Vagina (tissue), 2 donors: ENCODE measurements at regions not wholly inside any gene's neighbourhood (a gene's known extent, or its start where the extent isn't known, plus 50 kb on each side); places are given as distances from the start of the nearest gene placed in this dataset.

ENCODE experiments used
- DNase-seq, 2 donors: peaks; one replicate each; pipeline ENCODE4 v3.0.0-alpha.2; 2017; ENCODE audit errors: extremely low spot score in 2 of 2
- H3K27ac ChIP-seq: fragments of 200-600 bp; sonication (generic); one replicate; pipeline ENCODE4 v1.5.1; 2019
- H3K27me3 ChIP-seq: fragments of 200-600 bp; sonication (generic); one replicate; pipeline ENCODE4 v1.5.1; 2019
- H3K36me3 ChIP-seq, 2 donors: fragments of 200-600 bp; sonication (generic); one replicate each; pipeline ENCODE4 v1.5.1; 2017 to 2019
- H3K4me1 ChIP-seq: fragments of 200-600 bp; sonication (generic); one replicate; pipeline ENCODE4 v1.5.1; 2019
- H3K4me3 ChIP-seq, 2 donors: fragments of 200-600 bp; sonication (generic); 1 replicate in 1 of 2; 2 replicates in 1 of 2; pipeline ENCODE4 v1.5.1; 2016 to 2019
- H3K9me3 ChIP-seq: fragments of 200-600 bp; sonication (generic); one replicate; pipeline ENCODE4 v1.5.1; 2019
- POLR2A ChIP-seq, 2 donors: fragments of 450-650 bp; IDR thresholded peaks; one replicate each; pipeline ENCODE4 v1.6.1; 2017; ENCODE audit warnings: antibody characterized with exemption in 2 of 2, mild to moderate bottlenecking in 2 of 2, moderate library complexity in 2 of 2
- POLR2AphosphoS5 ChIP-seq, 2 donors: sonication (generic); formaldehyde crosslinking; IDR thresholded peaks; one replicate each; pipeline ENCODE4 v1.9.0; 2017; ENCODE audit warnings: antibody characterized with exemption in 2 of 2, mild to moderate bottlenecking in 2 of 2, low read depth in 1 of 2; ENCODE audit not compliant: insufficient read depth in 1 of 2
- intact Hi-C: fragments of 100-400 bp; cut with DNase I; formaldehyde crosslinking; loops from one replicate; pipeline ENCODE4 v1.15.1; 2023
- TF ChIP-seq, protein P1 (sequence below), 3 experiments: fragments of 450-650 bp in 2 of 3; fragments of 200-600 bp in 1 of 3; sonication (generic) in 1 of 3; IDR thresholded peaks; one replicate each; pipeline ENCODE4 v1.5.1; 2017 to 2019; ENCODE audit warnings: antibody characterized with exemption in 3 of 3, mild to moderate bottlenecking in 2 of 3, moderate library complexity in 2 of 3

GRCh38 chr11:129324533-129325175 is 51.0 kb upstream of the BARX2 start:
- DNase-seq = no peak
- Histone ChIP-seq H3K9me3 (no peaks in the 10 kb centered on the region), H3K27me3 (no peaks in the 10 kb centered on the region), H3K27ac (peak overlapping the region; percentile 27), H3K4me1 (peaks cover 14% of the 10 kb centered on the region), H3K4me3 (no peak overlapping the region), H3K36me3 (no peaks in the 10 kb centered on the region)
- TF ChIP-seq, protein P1, sequence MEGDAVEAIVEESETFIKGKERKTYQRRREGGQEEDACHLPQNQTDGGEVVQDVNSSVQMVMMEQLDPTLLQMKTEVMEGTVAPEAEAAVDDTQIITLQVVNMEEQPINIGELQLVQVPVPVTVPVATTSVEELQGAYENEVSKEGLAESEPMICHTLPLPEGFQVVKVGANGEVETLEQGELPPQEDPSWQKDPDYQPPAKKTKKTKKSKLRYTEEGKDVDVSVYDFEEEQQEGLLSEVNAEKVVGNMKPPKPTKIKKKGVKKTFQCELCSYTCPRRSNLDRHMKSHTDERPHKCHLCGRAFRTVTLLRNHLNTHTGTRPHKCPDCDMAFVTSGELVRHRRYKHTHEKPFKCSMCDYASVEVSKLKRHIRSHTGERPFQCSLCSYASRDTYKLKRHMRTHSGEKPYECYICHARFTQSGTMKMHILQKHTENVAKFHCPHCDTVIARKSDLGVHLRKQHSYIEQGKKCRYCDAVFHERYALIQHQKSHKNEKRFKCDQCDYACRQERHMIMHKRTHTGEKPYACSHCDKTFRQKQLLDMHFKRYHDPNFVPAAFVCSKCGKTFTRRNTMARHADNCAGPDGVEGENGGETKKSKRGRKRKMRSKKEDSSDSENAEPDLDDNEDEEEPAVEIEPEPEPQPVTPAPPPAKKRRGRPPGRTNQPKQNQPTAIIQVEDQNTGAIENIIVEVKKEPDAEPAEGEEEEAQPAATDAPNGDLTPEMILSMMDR (IDR thresholded peaks at IDR 0.05) = no peak
- no peak for TF ChIP-seq POLR2A (IDR thresholded peaks at IDR 0.05)
- no peak for TF ChIP-seq POLR2AphosphoS5 (IDR thresholded peaks at IDR 0.05; ENCODE audit: insufficient read depth in 1 of 2, low read depth in 1 of 2)
- intact Hi-C loops = no loop called here

DNA sequence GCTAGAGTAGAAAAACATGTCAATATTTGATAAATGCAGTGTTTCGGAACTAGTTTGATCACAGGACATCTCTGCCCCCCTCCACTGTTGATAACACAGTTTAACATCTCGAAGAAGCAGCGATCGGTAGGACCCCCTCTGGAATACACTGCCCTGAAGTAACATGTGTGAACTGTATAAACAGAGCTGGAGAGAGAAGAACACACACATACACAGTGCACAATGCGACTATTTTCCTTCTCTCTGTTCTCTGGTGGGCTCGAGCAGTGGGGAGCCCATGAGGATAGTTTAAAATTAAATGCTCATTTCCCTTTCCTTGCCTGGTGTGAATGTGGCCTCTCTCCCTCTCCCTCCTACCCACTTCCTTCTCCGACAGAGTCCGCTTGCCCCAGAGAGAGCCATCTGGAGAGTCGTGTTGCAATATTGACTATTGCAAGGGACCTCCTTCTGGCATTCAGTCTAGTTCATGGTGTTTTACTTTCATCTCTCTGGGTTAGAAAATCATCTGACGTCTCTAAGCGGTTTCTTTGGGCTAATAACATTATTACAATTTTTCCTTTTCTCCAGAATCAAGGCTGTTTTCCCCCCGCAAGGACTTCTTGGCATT is 51.6 kb upstream of the BARX2 start:
- H3K4me1 ChIP-seq = peaks cover 14% of the 10 kb centered on the region
- no peaks in the 10 kb centered on the region for H3K9me3 ChIP-seq
- H3K36me3 ChIP-seq = no peaks in the 10 kb centered on the region
- H3K4me3 ChIP-seq = no peak overlapping the region
- H3K27me3 ChIP-seq = no peaks in the 10 kb centered on the region
- intact Hi-C loops = no loop called here
- no peak for TF ChIP-seq POLR2A (IDR thresholded peaks at IDR 0.05)
- TF ChIP-seq, protein P1 (IDR thresholded peaks at IDR 0.05) = no peak
- TF ChIP-seq POLR2AphosphoS5 (IDR thresholded peaks at IDR 0.05; ENCODE audit: insufficient read depth in 1 of 2, low read depth in 1 of 2) = no peak
- H3K27ac ChIP-seq = peak overlapping the region; percentile 27
- DNase-seq = no peak

DNA sequence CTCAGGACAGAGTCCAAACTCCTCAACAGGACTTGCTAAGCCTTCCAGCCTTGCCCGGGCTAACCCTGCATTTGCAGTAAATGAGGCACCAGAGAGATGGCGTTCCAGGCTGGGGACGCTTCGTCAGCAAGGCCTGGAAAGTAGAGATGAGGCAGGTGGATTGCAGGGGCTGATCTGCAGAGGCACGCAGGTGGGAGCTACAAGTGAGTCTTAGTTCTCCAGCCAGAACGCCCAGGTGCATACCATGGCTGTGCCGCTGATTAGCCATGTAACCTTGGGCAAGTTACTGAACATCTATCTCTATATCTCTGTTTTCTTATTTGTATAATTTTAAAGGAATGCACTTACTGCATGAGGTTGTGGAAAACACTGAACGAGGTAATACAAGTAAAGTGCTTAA is 52.7 kb upstream of the BARX2 start:
- TF ChIP-seq POLR2AphosphoS5 (IDR thresholded peaks at IDR 0.05; ENCODE audit: insufficient read depth in 1 of 2, low read depth in 1 of 2) = no peak
- TF ChIP-seq, protein P1 (IDR thresholded peaks at IDR 0.05) = no peak
- no peak for TF ChIP-seq POLR2A (IDR thresholded peaks at IDR 0.05)
- intact Hi-C loops = no loop called here
- no peaks in the 10 kb centered on the region for H3K9me3 ChIP-seq
- no peaks in the 10 kb centered on the region for H3K36me3 ChIP-seq
- no peak overlapping the region for H3K4me3 ChIP-seq
- H3K4me1 ChIP-seq = peaks cover 14% of the 10 kb centered on the region
- H3K27ac ChIP-seq = no peak overlapping the region
- DNase-seq = no peak
- no peaks in the 10 kb centered on the region for H3K27me3 ChIP-seq

DNA sequence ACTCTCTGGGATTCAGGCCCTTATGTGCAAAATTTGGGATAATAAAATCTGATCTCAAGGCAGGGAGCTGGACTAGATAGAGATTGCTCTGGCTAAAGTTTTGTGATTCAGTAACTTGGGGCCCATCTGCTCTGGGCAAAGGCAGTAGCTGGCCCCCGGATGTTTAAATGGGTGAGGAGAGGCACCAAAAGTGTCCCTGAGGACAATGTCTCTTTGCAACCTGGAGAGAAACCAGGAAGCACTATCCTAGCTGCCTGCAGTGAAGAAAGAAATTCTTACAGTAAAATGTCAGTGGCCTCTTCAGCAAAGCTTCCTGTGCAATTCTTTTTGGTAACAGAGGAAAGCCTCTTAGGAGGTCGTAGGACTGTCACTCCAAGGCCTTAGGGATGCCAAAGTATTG is 54.6 kb upstream of the BARX2 start:
- peaks cover 14% of the 10 kb centered on the region for H3K4me1 ChIP-seq
- H3K36me3 ChIP-seq = no peaks in the 10 kb centered on the region
- H3K4me3 ChIP-seq = no peak overlapping the region
- H3K27me3 ChIP-seq = no peaks in the 10 kb centered on the region
- TF ChIP-seq POLR2AphosphoS5 (IDR thresholded peaks at IDR 0.05; ENCODE audit: insufficient read depth in 1 of 2, low read depth in 1 of 2) (no peak), POLR2A (IDR thresholded peaks at IDR 0.05) (no peak)
- TF ChIP-seq, protein P1 (IDR thresholded peaks at IDR 0.05) = no peak
- intact Hi-C loops = no loop called here
- no peaks in the 10 kb centered on the region for H3K9me3 ChIP-seq
- H3K27ac ChIP-seq = no peak overlapping the region
- no peak for DNase-seq

GRCh38 chr11:129320494-129320893 is 55.2 kb upstream of the BARX2 start:
- Histone ChIP-seq H3K27me3 (no peaks in the 10 kb centered on the region), H3K9me3 (no peaks in the 10 kb centered on the region), H3K27ac (no peak overlapping the region), H3K4me3 (no peak overlapping the region), H3K36me3 (no peaks in the 10 kb centered on the region), H3K4me1 (peaks cover 14% of the 10 kb centered on the region)
- intact Hi-C loops = no loop called here
- TF ChIP-seq POLR2AphosphoS5 (IDR thresholded peaks at IDR 0.05; ENCODE audit: insufficient read depth in 1 of 2, low read depth in 1 of 2) = no peak
- TF ChIP-seq POLR2A (IDR thresholded peaks at IDR 0.05) = no peak
- TF ChIP-seq, protein P1 (IDR thresholded peaks at IDR 0.05) = no peak
- DNase-seq = no peak
